ENCODE measurements at regions not wholly inside any gene's neighbourhood (a gene's known extent, or its start where the extent isn't known, plus 50 kb on each side); places are given as distances from the start of the nearest gene placed in this dataset.

DNA sequence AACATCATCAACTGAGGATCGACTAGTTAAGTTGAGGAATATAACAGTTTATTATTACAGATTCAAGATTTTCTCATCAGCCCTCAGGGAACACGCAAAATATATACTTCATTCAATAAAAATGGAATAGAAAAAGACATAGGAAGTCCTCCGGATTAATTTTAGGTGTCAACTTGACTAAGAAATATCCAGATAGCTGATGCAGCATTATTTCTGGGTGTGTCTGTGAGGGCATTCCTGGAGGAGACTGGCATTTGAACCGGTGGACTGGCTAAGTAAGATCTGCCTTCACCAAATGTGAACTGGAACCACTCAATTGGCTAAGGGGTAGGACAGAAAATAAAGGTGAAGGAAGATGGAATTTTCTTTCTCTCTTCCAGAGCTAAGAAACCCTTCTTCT, 845.3 kb downstream of the SOCS6 start:
- TF ChIP-seq, protein P1, sequence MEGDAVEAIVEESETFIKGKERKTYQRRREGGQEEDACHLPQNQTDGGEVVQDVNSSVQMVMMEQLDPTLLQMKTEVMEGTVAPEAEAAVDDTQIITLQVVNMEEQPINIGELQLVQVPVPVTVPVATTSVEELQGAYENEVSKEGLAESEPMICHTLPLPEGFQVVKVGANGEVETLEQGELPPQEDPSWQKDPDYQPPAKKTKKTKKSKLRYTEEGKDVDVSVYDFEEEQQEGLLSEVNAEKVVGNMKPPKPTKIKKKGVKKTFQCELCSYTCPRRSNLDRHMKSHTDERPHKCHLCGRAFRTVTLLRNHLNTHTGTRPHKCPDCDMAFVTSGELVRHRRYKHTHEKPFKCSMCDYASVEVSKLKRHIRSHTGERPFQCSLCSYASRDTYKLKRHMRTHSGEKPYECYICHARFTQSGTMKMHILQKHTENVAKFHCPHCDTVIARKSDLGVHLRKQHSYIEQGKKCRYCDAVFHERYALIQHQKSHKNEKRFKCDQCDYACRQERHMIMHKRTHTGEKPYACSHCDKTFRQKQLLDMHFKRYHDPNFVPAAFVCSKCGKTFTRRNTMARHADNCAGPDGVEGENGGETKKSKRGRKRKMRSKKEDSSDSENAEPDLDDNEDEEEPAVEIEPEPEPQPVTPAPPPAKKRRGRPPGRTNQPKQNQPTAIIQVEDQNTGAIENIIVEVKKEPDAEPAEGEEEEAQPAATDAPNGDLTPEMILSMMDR (IDR thresholded peaks at IDR 0.05; ENCODE audit: low read length): no peak
- no peak for TF ChIP-seq EZH2 (optimal IDR thresholded peaks at IDR 0.05; ENCODE audit: low read depth, low read length)
